IMR-90 (cell line): ENCODE measurements at regions not wholly inside any gene's neighbourhood (a gene's known extent, or its start where the extent isn't known, plus 50 kb on each side); places are given as distances from the start of the nearest gene placed in this dataset.

Source experiments
- CTCF ChIP-seq: conservative IDR thresholded peaks from 2 replicates; pipeline ENCODE4 v1.5.1; 2012; ENCODE audit warnings: mild to moderate bottlenecking, low read depth, low read length, improper control_type of control experiment
- MXI1 ChIP-seq: IDR thresholded peaks from 2 replicates; pipeline ENCODE4 v1.6.1; 2012; ENCODE audit warnings: low read depth, mild to moderate bottlenecking, low read length, moderate library complexity, borderline replicate concordance
- RAD21 ChIP-seq: IDR thresholded peaks from 2 replicates; pipeline ENCODE4 v1.6.1; 2012; ENCODE audit warnings: low read length, improper control_type of control experiment

GRCh38 chr12:39188689-39189088, 254.2 kb downstream of the KIF21A start:
- TF ChIP-seq RAD21 (no peak), CTCF (no peak), MXI1 (no peak)
